Occipital lobe (tissue), 1 donor: ENCODE measurements at regions not wholly inside any gene's neighbourhood (a gene's known extent, or its start where the extent isn't known, plus 50 kb on each side); places are given as distances from the start of the nearest gene placed in this dataset.

Experiments used
- DNase-seq: peaks from one replicate; lab custom pipeline; 2025; lab: John Stamatoyannopoulos, UW

GRCh38 chr3:65042675-65043074 lies 354.9 kb upstream of the ADAMTS9 start:
- no peak for DNase-seq

GRCh38 chr3:65039754-65040210 lies 352.0 kb upstream of the ADAMTS9 start:
- no peak for DNase-seq

- no peak for DNase-seq
Observed at GRCh38 chr3:65037861-65038260, 350.1 kb upstream of the ADAMTS9 start.

- no peak for DNase-seq
Observed at GRCh38 chr3:65035246-65035645, 347.4 kb upstream of the ADAMTS9 start.

- no peak for DNase-seq
Observed at GRCh38 chr3:65033576-65033975, 345.8 kb upstream of the ADAMTS9 start.

GRCh38 chr3:65030847-65031463 lies 343.2 kb upstream of the ADAMTS9 start:
- no peak for DNase-seq

- DNase-seq = no peak
Observed at GRCh38 chr3:65030014-65030627, 342.3 kb upstream of the ADAMTS9 start.

- DNase-seq = no peak
Observed at GRCh38 chr3:65029130-65029529, 341.3 kb upstream of the ADAMTS9 start.

- DNase-seq = no peak
Observed at GRCh38 chr3:65028024-65028423, 340.2 kb upstream of the ADAMTS9 start.

- DNase-seq = no peak
Observed at GRCh38 chr3:65027335-65027734, 339.5 kb upstream of the ADAMTS9 start.

GRCh38 chr3:65026151-65026550 lies 338.4 kb upstream of the ADAMTS9 start:
- no peak for DNase-seq

GRCh38 chr3:65024148-65024547 lies 336.3 kb upstream of the ADAMTS9 start:
- no peak for DNase-seq

- no peak for DNase-seq
Observed at GRCh38 chr3:65020281-65021160, 332.7 kb upstream of the ADAMTS9 start.

- no peak for DNase-seq
Observed at GRCh38 chr3:65019443-65020055, 331.7 kb upstream of the ADAMTS9 start.

- DNase-seq = no peak
Observed at GRCh38 chr3:65018801-65019200, 331.0 kb upstream of the ADAMTS9 start.

- DNase-seq = no peak
Observed at GRCh38 chr3:65017359-65017758, 329.6 kb upstream of the ADAMTS9 start.

- no peak for DNase-seq
Observed at GRCh38 chr3:65015711-65016110, 327.9 kb upstream of the ADAMTS9 start.

GRCh38 chr3:65013053-65013452 lies 325.3 kb upstream of the ADAMTS9 start:
- DNase-seq = no peak

GRCh38 chr3:65006300-65006739 lies 318.5 kb upstream of the ADAMTS9 start:
- no peak for DNase-seq

GRCh38 chr3:65005486-65005885 lies 317.7 kb upstream of the ADAMTS9 start:
- no peak for DNase-seq

GRCh38 chr3:65004795-65005295 lies 317.0 kb upstream of the ADAMTS9 start:
- no peak for DNase-seq

GRCh38 chr3:65004306-65004705 lies 316.5 kb upstream of the ADAMTS9 start:
- no peak for DNase-seq
